HCT116 (cell line): ENCODE measurements at regions not wholly inside any gene's neighbourhood (a gene's known extent, or its start where the extent isn't known, plus 50 kb on each side); places are given as distances from the start of the nearest gene placed in this dataset.

Experiments used
- ATAC-seq: fragments of 200-7000 bp; cut with Tn5 transposase; 2 replicates; pipeline ENCODE4 v1.9.1; 2020; ENCODE audit warnings: mild to moderate bottlenecking, moderate library complexity
- BruUV-seq: library from RNA; stranded (reverse); fragments of 400-500 nt; replicated peaks from 2 replicates; lab custom pipeline; 2021; lab: Mats Ljungman, UMichigan
- CTCF ChIA-PET: fragments of 300-600 bp; sonication (Branson Sonifier 250); formaldehyde crosslinking; loops from one replicate; lab custom pipeline; 2021; ENCODE audit warnings: antibody characterized with exemption; lab: Charles Lee
- POLR2A ChIA-PET: fragments of 300-600, 350-600 bp; sonication (Branson Sonifier 250); formaldehyde crosslinking; loops from one replicate; lab custom pipeline; 2021; ENCODE audit warnings: antibody characterized with exemption; lab: Charles Lee
- RAD21 ChIA-PET, 2 experiments: fragments of 300-600 bp; sonication (Branson Sonifier 250); formaldehyde crosslinking; loops; one replicate each; lab custom pipeline; 2023; ENCODE audit warnings: low total read pairs in 2 of 2; ENCODE audit not compliant: uncharacterized antibody in 2 of 2, unreplicated experiment in 2 of 2, low non-redundant PET in 1 of 2; lab: Charles Lee
- DNase-seq: peaks from one replicate; pipeline ENCODE4 v3.0.0-alpha.2; 2010; ENCODE audit warnings: low read depth, low spot score
- H2AFZ ChIP-seq: fragments of 200-600 bp; shearing (Covaris generic), sonication (generic); 2 replicates; pipeline ENCODE4 v1.6.1; 2017; ENCODE audit warnings: low read depth, mixed run types, mixed read lengths, antibody characterized with exemption, low read length; ENCODE audit not compliant: poor library complexity, severe bottlenecking
- H3K27ac ChIP-seq: 2 replicates; pipeline ENCODE4 v1.5.1; 2012; ENCODE audit warnings: low read depth, low read length
- H3K27me3 ChIP-seq: fragments of 200-600 bp; sonication (generic); 2 replicates; pipeline ENCODE4 v1.6.1; 2016; ENCODE audit warnings: mixed run types, low read length, mixed read lengths; ENCODE audit not compliant: insufficient read depth
- H3K36me3 ChIP-seq, 2 experiments: fragments of 200-500 bp in 1 of 2; fragments of 200-600 bp in 1 of 2; sonication (Bioruptor generic) in 1 of 2; sonication (generic) in 1 of 2; 2 replicates each; pipeline versions ENCODE4 v1.5.1 to v1.6.1; 2014 to 2016; ENCODE audit warnings: low read length in 2 of 2, inconsistent platforms in 1 of 2, mixed read lengths in 1 of 2, mixed run types in 1 of 2; ENCODE audit not compliant: insufficient read depth in 2 of 2, control insufficient read depth in 1 of 2
- H3K4me1 ChIP-seq, 2 experiments: fragments of 200-600 bp in 1 of 2; sonication (generic) in 1 of 2; 2 replicates each; pipeline versions ENCODE4 v1.5.1 to v1.6.1; 2012 to 2017; ENCODE audit warnings: low read length in 2 of 2, inconsistent platforms in 1 of 2, mild to moderate bottlenecking in 1 of 2, mixed read lengths in 1 of 2, mixed run types in 1 of 2, moderate library complexity in 1 of 2; ENCODE audit not compliant: insufficient read depth in 2 of 2, control insufficient read depth in 1 of 2
- H3K4me2 ChIP-seq: fragments of 200-600 bp; sonication (generic); 2 replicates; pipeline ENCODE4 v1.6.1; 2017; ENCODE audit warnings: mixed run types, low read length, mixed read lengths
- H3K4me3 ChIP-seq, 2 experiments: fragments of 200-600 bp in 1 of 2; sonication (generic) in 1 of 2; replicated peaks in 1 of 2; 2 replicates each; pipeline ENCODE4 v1.5.1; 2011 to 2016; ENCODE audit warnings: low read length in 2 of 2, control low read depth in 1 of 2, low read depth in 1 of 2, mild to moderate bottlenecking in 1 of 2, mixed read lengths in 1 of 2, mixed run types in 1 of 2
- H3K79me2 ChIP-seq: fragments of 200-600 bp; sonication (generic); 2 replicates; pipeline ENCODE4 v1.6.1; 2017; ENCODE audit warnings: mild to moderate bottlenecking, mixed run types, low read length, moderate library complexity, mixed read lengths; ENCODE audit not compliant: insufficient read depth
- H3K9ac ChIP-seq: fragments of 200-600 bp; sonication (generic); 2 replicates; pipeline ENCODE4 v1.6.1; 2016; ENCODE audit warnings: low read length, mixed read lengths
- H3K9me2 ChIP-seq: fragments of 200-600 bp; sonication (generic), shearing (Covaris generic); 2 replicates; pipeline ENCODE4 v1.6.1; 2017; ENCODE audit warnings: mixed run types, mild to moderate bottlenecking, moderate library complexity; ENCODE audit not compliant: insufficient read depth
- H3K9me3 ChIP-seq, 2 experiments: fragments of 200-500 bp in 1 of 2; fragments of 200-600 bp in 1 of 2; sonication (Bioruptor generic) in 1 of 2; sonication (generic) in 1 of 2; 2 replicates each; pipeline ENCODE4 v1.6.1; 2014 to 2017; ENCODE audit warnings: low read length in 2 of 2, mixed read lengths in 2 of 2, inconsistent platforms in 1 of 2, low read depth in 1 of 2, mild to moderate bottlenecking in 1 of 2, mixed run types in 1 of 2, moderate library complexity in 1 of 2; ENCODE audit not compliant: control insufficient read depth in 1 of 2, insufficient read depth in 1 of 2
- H4K20me1 ChIP-seq: fragments of 200-600 bp; sonication (generic), shearing (Covaris generic); 2 replicates; pipeline ENCODE4 v1.6.1; 2017; ENCODE audit warnings: mixed run types, mild to moderate bottlenecking, moderate library complexity; ENCODE audit not compliant: insufficient read depth
- EGR1 ChIP-seq: IDR thresholded peaks from 2 replicates; pipeline ENCODE4 v1.6.1; 2012; ENCODE audit warnings: low read depth
- ELF1 ChIP-seq: IDR thresholded peaks from 2 replicates; pipeline ENCODE4 v1.6.1; 2012; ENCODE audit warnings: low read depth, borderline replicate concordance
- FOSL1 ChIP-seq: IDR thresholded peaks from 2 replicates; pipeline ENCODE4 v1.6.1; 2012; ENCODE audit warnings: low read depth
- POLR2A ChIP-seq: IDR thresholded peaks from 2 replicates; pipeline ENCODE4 v1.7.0; 2011; ENCODE audit warnings: borderline replicate concordance; ENCODE audit not compliant: insufficient read depth, insufficient read length; ENCODE audit errors: extremely low read depth
- TCF7L2 ChIP-seq: IDR thresholded peaks from 2 replicates; pipeline ENCODE4 v1.7.0; 2011; ENCODE audit warnings: borderline replicate concordance, inconsistent platforms; ENCODE audit not compliant: insufficient read depth, insufficient read length; ENCODE audit errors: extremely low read depth
- YY1 ChIP-seq: IDR thresholded peaks from 2 replicates; pipeline ENCODE4 v1.6.1; 2011; ENCODE audit warnings: low read length, low read depth, moderate library complexity, mild to moderate bottlenecking; ENCODE audit not compliant: insufficient replicate concordance; ENCODE audit errors: extremely low read depth
- ZFX ChIP-seq: fragments of 450-650 bp; IDR thresholded peaks from 2 replicates; pipeline ENCODE4 v1.6.1; 2017
- ZNF274 ChIP-seq: fragments of 200-500 bp; sonication (Bioruptor generic); IDR thresholded peaks from 2 replicates; pipeline ENCODE4 v1.6.1; 2014; ENCODE audit warnings: mild to moderate bottlenecking, low read depth, low read length, inconsistent platforms
- intact Hi-C: fragments of 100-400 bp; cut with micrococcal nuclease; formaldehyde crosslinking; loops from 2 replicates; pipeline ENCODE4 v1.10.0; 2022
- TF ChIP-seq, protein P1 (sequence below), 3 experiments: fragments of 200-600 bp in 1 of 3; sonication (generic) in 1 of 3; IDR thresholded peaks in 2 of 3; conservative IDR thresholded peaks in 1 of 3; 2 replicates each; pipeline ENCODE4 v1.5.1; 2012 to 2017; ENCODE audit warnings: low read depth in 2 of 3, low read length in 2 of 3, antibody characterized with exemption in 1 of 3, borderline replicate concordance in 1 of 3, control low read depth in 1 of 3, mild to moderate bottlenecking in 1 of 3, mixed read lengths in 1 of 3, mixed run types in 1 of 3, moderate library complexity in 1 of 3; ENCODE audit not compliant: insufficient read depth in 1 of 3
- TF ChIP-seq, protein P2 (sequence below): IDR thresholded peaks from 2 replicates; pipeline ENCODE4 v1.6.1; 2012; ENCODE audit warnings: low read depth
- TF ChIP-seq, protein P3 (sequence below): IDR thresholded peaks from 2 replicates; pipeline ENCODE4 v1.6.1; 2011; ENCODE audit warnings: mild to moderate bottlenecking, low read length, moderate library complexity; ENCODE audit not compliant: insufficient replicate concordance; ENCODE audit errors: extremely low read depth
- TF ChIP-seq, protein P4 (sequence below): IDR thresholded peaks from 2 replicates; pipeline ENCODE4 v1.6.1; 2012

DNA sequence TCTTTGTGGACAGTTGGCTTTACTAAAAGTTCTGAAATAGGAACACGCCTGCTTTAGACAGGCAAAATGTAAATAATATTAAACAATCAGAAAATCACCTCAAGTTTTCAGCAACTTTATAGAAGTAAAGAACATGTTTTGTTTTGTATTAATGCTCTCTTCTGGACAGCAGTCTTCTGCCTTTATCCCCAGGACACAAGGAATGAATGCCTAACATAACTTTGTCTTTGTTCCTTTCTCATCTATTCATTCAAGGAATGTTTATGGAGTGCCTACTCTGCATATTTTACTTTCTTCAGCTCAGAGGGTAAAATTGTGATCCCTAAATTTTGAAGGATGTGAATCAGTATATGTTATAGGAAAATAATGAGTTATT, 325.4 kb downstream of the FOXO1 start:
- Histone ChIP-seq H3K36me3 (no peaks in the 10 kb centered on the region), H3K9me2 (no peaks in the 10 kb centered on the region), H4K20me1 (no peaks in the 10 kb centered on the region), H3K9ac (no peak overlapping the region), H3K9me3 (no peaks in the 10 kb centered on the region), H3K79me2 (no peaks in the 10 kb centered on the region), H3K27me3 (no peaks in the 10 kb centered on the region), H3K4me3 (no peak overlapping the region), H3K4me1 (no peaks in the 10 kb centered on the region; a peak in 1 of 4 replicates), H3K27ac (no peak overlapping the region), H2AFZ (no peak overlapping the region), H3K4me2 (no peak overlapping the region)
- TF ChIP-seq, protein P1, sequence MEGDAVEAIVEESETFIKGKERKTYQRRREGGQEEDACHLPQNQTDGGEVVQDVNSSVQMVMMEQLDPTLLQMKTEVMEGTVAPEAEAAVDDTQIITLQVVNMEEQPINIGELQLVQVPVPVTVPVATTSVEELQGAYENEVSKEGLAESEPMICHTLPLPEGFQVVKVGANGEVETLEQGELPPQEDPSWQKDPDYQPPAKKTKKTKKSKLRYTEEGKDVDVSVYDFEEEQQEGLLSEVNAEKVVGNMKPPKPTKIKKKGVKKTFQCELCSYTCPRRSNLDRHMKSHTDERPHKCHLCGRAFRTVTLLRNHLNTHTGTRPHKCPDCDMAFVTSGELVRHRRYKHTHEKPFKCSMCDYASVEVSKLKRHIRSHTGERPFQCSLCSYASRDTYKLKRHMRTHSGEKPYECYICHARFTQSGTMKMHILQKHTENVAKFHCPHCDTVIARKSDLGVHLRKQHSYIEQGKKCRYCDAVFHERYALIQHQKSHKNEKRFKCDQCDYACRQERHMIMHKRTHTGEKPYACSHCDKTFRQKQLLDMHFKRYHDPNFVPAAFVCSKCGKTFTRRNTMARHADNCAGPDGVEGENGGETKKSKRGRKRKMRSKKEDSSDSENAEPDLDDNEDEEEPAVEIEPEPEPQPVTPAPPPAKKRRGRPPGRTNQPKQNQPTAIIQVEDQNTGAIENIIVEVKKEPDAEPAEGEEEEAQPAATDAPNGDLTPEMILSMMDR (IDR thresholded peaks at IDR 0.05 in 2 of 3, conservative IDR thresholded peaks at IDR 0.05 in 1 of 3; ENCODE audit: borderline replicate concordance in 1 of 3, insufficient read depth in 1 of 3, low read depth in 2 of 3, low read length in 2 of 3), result no peak
- TF ChIP-seq, protein P2, sequence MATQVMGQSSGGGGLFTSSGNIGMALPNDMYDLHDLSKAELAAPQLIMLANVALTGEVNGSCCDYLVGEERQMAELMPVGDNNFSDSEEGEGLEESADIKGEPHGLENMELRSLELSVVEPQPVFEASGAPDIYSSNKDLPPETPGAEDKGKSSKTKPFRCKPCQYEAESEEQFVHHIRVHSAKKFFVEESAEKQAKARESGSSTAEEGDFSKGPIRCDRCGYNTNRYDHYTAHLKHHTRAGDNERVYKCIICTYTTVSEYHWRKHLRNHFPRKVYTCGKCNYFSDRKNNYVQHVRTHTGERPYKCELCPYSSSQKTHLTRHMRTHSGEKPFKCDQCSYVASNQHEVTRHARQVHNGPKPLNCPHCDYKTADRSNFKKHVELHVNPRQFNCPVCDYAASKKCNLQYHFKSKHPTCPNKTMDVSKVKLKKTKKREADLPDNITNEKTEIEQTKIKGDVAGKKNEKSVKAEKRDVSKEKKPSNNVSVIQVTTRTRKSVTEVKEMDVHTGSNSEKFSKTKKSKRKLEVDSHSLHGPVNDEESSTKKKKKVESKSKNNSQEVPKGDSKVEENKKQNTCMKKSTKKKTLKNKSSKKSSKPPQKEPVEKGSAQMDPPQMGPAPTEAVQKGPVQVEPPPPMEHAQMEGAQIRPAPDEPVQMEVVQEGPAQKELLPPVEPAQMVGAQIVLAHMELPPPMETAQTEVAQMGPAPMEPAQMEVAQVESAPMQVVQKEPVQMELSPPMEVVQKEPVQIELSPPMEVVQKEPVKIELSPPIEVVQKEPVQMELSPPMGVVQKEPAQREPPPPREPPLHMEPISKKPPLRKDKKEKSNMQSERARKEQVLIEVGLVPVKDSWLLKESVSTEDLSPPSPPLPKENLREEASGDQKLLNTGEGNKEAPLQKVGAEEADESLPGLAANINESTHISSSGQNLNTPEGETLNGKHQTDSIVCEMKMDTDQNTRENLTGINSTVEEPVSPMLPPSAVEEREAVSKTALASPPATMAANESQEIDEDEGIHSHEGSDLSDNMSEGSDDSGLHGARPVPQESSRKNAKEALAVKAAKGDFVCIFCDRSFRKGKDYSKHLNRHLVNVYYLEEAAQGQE, result no peak
- TF ChIP-seq, protein P3, sequence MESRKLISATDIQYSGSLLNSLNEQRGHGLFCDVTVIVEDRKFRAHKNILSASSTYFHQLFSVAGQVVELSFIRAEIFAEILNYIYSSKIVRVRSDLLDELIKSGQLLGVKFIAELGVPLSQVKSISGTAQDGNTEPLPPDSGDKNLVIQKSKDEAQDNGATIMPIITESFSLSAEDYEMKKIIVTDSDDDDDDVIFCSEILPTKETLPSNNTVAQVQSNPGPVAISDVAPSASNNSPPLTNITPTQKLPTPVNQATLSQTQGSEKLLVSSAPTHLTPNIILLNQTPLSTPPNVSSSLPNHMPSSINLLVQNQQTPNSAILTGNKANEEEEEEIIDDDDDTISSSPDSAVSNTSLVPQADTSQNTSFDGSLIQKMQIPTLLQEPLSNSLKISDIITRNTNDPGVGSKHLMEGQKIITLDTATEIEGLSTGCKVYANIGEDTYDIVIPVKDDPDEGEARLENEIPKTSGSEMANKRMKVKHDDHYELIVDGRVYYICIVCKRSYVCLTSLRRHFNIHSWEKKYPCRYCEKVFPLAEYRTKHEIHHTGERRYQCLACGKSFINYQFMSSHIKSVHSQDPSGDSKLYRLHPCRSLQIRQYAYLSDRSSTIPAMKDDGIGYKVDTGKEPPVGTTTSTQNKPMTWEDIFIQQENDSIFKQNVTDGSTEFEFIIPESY, result no peak
- no peak for TF ChIP-seq ZNF274
- TF ChIP-seq TCF7L2, result no peak
- no peak for TF ChIP-seq YY1
- no peak for TF ChIP-seq POLR2A
- TF ChIP-seq ZFX, result no peak
- TF ChIP-seq, protein P4, sequence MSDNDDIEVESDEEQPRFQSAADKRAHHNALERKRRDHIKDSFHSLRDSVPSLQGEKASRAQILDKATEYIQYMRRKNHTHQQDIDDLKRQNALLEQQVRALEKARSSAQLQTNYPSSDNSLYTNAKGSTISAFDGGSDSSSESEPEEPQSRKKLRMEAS, result no peak
- TF ChIP-seq ELF1, result no peak
- TF ChIP-seq EGR1, result no peak
- no peak for TF ChIP-seq FOSL1
- DNase-seq (no peak), ATAC-seq (no peak)
- ChIA-PET RAD21 (no interaction called here), CTCF (no interaction called here), POLR2A (no interaction called here)
- no TSS peak for BruUV-seq
- intact Hi-C loops, result no loop called here
